PC-3 (cell line): ENCODE measurements at regions not wholly inside any gene's neighbourhood (a gene's known extent, or its start where the extent isn't known, plus 50 kb on each side); places are given as distances from the start of the nearest gene placed in this dataset.

Experiments used
- CTCF ChIP-seq: fragments of 300-600 bp; sonication (generic); conservative IDR thresholded peaks from 2 replicates; pipeline ENCODE4 v1.5.1; 2017; ENCODE audit warnings: antibody characterized with exemption, low read depth, mild to moderate bottlenecking, low read length
- EZH2 ChIP-seq: fragments of 300-600 bp; sonication (generic); IDR thresholded peaks from one replicate; pipeline ENCODE4 v1.6.1; 2017; ENCODE audit warnings: antibody characterized with exemption, mild to moderate bottlenecking, low read length; ENCODE audit not compliant: unreplicated experiment

- TF ChIP-seq CTCF (no peak), EZH2 (no peak)
Observed at GRCh38 chr7:33739286-33739685, 166.1 kb upstream of the BMPER start.
